GM18951 (cell line): ENCODE measurements at regions not wholly inside any gene's neighbourhood (a gene's known extent, or its start where the extent isn't known, plus 50 kb on each side); places are given as distances from the start of the nearest gene placed in this dataset.

Experiments used
- POLR2A ChIP-seq: IDR thresholded peaks from 4 replicates; pipeline ENCODE4 v1.6.1; 2011; ENCODE audit warnings: mild to moderate bottlenecking; ENCODE audit not compliant: insufficient read length, insufficient read depth; ENCODE audit errors: extremely low read depth
- in situ Hi-C: fragments of 300-500 bp; cut with MboI; formaldehyde crosslinking; loops from one replicate; pipeline ENCODE4 v1.12.0; 2022; ENCODE audit warnings: low sequenced_read_pairs, mixed read lengths, inconsistent platforms; ENCODE audit not compliant: unreplicated experiment

DNA sequence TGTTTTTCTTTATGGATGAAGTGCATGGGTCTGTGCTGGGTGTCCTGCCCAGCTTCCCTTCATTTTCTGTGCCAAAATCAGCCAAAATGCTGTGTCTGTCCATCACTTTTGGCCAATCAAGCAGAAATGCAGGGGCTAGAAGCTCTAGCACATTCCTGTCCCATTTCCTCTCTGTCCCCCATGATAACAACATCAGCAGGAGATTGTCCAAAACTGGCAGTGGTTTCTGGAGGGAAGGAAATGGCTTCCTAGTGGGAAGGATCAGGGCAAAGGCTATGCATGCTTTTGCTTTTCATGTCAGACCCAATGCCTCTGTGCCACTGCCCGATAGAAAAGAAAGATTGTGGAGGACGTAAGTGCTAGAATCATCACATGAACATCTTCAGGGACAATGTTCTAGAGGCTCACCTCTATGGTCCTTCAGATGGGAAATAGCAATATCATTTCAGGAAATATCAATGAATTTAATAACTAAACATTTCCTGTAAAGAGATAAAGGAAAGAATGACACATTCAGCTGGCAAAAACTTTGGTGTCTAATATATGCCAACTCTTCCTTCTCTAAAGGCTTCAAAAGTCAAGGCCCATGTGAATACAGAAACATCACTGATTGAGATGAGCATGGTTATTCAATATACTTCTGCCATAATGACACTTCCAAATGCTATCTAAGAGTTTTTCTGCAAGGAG lies 107.5 kb downstream of the SETD4 start:
- in situ Hi-C loops, result no loop called here
- no peak for TF ChIP-seq POLR2A

DNA sequence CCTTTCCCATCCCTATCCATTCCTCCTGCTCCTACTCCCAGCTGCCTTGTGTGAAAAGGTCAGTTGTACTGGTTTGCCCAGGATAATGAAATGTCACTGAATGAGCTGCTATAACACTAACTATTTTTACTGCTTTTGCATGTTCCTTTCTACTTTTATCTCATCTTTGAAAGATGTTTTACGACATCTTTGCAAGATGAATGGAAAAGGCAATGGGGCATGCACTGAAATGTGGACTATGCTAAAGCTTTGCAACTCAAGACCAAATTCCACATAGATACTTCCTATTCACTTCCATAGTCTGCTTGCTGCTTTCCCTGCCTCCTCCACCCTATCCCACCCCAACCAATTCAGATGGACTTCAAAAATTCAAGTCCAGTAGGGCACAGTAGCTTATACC lies 111.3 kb downstream of the SETD4 start:
- TF ChIP-seq POLR2A, result no peak
- in situ Hi-C loops, result no loop called here

DNA sequence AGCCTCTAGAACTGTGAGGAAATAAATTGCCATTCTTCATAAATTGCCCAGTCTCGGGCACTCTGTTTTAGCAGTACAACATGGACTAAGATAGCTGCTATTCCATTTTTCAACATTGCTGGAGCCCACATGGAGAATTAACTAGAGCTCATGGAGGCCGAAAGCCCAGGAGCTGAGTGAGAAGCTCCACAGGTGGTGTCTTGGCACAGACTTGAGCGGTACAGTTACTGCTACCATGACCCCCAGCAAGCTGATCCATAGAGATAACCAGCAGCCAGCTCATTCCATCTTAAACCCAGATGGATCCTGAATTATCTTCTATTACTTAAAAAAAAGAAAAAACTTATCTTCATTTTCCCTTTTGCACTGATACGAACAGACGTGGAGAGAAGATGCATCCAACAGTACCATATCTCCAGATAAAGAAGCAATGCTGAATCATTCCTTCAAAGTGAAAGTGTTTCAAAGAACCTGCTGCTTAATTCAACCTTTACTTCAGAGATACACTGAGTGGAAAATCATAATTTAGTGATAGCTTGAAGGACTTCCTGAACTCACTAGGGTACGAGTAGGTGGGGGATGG lies 115.1 kb downstream of the SETD4 start:
- in situ Hi-C loops, result no loop called here

DNA sequence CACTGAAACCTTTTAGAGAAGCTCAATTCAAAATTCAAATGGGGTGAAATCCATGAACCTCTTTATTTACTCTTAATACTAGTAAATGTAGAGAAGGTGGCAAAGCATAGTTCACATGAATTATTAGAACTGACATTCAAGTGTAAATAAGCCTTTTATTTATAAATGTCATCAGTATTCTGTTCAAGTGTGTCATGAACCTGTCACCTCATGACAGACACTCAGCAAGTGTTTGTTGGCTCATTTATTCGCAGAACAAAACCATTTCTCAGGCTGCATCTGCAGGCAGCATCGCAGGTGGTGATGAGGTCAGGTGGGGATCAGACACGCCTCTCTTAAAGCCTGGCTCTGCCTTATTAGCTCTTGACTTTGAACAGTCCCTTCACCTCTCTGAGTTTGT lies 116.6 kb downstream of the SETD4 start:
- no peak for TF ChIP-seq POLR2A
- in situ Hi-C loops, result no loop called here

More for the DNA sequence above, 115.1 kb downstream of the SETD4 start:
- no peak for TF ChIP-seq POLR2A

DNA sequence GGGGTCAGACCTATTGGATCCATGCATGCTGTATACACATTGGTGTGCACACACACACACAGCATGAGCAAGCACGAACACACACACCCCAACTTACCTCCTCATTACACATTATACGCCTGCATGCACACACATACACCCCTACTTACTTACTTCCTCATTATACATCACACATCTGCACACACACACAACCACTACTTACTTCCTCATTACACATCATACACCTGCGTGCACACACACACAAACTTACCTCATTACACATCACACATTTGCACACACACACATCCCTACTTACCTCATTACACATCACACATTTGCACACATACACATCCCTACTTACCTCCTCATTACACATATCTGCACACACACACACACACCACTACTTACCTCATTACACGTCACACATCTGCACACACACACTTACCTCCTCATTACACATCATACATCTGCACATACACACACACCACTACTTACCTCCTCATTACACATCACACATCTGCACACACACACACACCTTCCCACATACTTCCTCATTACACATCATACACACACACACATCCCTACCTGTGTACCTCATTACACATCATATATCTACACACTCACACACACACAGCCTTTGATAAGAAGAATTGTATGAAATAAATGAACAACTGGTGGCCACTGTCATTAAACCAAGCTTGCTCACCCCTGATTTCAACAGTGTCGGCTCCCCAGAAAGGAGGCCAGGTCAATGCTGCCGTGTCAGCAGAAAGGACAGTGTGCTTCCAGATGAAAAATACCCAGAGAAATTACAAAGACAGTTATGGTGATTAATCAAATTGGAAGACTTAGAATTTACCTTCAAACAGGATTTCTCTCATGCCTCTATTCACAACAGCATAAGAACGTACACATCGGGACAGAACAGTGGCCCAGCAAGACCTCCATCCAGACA lies 117.8 kb downstream of the SETD4 start:
- no peak for TF ChIP-seq POLR2A
- in situ Hi-C loops, result no loop called here

DNA sequence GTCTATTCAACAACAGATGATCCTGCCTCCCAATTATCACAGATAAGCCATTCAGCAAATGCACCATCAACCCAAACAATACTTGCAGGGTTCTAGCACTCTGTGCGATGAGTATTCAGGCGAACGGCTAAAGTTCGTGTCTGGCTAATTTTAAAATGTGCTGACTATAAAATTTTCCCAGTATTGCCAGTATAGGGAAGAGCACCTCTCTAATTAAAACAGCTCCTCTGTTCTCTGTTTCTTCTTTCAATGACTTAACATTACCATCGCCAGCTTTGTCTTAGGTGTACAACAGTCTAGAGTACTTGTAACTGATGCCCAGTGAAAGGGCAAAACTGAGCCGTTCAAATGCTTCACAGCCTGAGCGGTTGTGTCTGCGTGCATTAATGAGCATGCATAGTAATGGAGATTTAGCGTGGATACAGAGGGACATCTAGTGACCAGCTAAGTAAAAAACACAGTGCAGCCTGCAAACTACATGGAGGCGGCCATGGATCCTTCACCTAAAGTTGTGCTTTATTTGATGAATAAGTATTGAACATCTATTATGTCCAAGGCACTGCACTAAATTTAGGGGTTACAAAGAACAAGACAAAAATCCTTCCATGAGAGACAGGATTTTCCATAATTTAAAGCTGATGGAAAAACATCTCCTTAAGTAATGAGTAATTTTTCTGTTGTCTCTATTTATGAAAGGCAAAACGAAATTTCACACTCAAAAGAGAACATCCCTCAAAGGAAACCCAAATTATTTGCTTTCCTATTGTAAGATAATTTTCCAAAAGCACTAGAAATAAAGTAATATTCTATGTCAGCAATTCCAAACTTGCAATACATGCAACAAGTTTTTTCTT lies 120.0 kb downstream of the SETD4 start:
- in situ Hi-C loops, result no loop called here
- no peak for TF ChIP-seq POLR2A

DNA sequence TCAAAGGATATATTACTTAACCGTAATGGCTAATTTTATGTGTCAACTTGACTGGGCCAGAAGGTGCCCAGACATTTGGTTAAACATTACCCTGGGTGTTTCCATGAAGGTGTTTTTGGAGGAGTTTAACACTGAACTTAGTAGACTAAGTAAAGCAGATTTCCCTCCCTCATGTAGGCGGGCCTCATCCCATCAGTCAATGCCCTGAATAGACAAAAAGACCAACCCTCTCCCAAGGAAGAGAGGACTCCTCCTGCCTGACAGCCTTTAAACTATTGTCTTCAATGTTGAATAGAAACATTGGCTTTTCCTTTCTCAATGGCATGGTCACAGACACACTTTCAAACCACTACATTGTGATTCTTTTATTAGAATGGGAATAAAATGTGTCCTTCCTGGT lies 121.9 kb downstream of the SETD4 start:
- in situ Hi-C loops, result no loop called here
- TF ChIP-seq POLR2A, result no peak

DNA sequence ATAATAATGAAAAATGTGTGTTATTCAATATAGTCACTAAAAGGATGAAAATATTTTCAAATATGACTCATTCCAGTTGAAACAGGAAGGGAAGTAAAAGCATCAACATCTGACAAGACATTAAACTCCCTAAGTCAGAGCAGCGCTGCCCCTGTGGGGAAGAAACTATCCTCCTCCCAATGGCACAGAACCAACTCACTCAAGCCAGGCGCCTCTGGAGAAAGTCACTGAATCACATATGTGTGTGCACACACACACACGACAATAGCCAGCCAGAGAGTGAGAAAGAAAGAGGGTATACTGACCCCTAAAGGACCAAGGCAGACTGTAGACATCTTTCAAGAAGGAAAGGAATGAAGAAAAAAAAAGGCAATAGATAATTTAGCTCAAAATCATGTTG lies 126.9 kb downstream of the SETD4 start:
- in situ Hi-C loops, result no loop called here
- no peak for TF ChIP-seq POLR2A

DNA sequence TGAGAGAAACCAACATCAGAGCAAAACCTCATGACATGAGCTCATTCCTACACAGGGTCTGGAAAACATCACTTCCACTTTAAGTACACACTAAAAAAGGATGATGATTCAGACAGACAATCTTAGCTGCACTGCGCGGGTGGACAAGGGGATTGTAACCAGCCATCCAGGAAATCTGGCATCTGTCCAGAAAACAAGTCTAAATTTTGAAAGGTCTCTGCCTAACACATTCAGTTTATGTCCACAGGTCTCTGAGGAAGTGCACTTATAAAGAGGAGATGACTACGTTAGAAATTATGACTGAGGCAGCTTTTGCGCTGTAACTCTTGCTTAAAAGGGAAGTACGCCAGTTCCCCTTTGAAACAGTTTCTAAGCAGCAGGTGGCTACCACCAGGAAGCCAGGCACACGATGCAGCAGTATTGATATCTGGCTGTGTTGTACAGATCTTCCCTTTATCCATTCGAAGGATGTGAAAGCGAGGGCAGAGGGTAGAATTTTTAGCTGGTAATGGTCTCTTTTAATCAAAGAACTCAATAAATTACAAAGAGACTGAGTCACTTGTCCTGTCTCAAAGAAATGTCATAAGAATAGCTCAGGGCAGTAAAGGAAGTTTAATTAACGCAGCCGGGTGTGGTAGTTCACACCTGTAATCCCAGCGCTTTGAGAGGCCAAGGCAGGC lies 128.0 kb downstream of the SETD4 start:
- in situ Hi-C loops, result no loop called here
- no peak for TF ChIP-seq POLR2A

DNA sequence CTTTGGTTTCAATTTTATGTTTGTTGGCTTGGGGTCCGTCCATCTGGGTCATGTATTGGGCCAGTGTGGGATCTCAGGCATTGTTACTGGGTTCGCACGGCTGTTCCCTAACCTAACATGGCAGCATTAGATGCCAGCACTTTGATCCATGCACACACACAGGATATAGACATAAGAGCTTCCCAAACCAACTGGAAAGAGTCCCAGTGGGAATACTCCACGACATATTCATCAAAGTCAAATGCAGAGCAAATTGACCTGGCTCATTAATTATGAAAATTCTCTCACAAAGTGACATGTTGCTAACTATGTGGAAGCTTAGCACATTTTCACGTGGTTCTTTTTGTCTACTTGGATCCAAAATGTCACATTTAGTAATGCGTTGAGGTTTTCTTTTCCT lies 130.4 kb downstream of the SETD4 start:
- no peak for TF ChIP-seq POLR2A
- in situ Hi-C loops, result no loop called here

DNA sequence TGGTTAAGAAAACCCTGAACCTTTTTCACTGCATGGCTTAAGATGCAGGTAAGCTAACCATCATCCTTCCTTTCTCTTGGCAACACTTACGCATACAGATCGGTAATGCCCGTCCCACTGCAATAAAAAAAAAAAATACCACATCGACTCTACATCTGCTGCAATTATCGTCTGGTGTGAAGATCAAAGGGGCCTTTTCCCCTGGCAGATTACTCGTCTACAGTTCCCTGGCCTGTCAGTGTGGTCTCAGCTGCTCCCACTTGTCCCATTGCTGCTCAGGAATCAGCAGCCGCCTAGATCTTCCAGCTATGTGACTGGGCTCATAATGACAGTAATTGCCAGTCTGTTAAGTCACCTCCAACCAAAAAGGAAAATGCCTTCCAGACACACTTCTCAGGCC lies 133.1 kb downstream of the SETD4 start:
- in situ Hi-C loops, result no loop called here
- TF ChIP-seq POLR2A, result no peak

DNA sequence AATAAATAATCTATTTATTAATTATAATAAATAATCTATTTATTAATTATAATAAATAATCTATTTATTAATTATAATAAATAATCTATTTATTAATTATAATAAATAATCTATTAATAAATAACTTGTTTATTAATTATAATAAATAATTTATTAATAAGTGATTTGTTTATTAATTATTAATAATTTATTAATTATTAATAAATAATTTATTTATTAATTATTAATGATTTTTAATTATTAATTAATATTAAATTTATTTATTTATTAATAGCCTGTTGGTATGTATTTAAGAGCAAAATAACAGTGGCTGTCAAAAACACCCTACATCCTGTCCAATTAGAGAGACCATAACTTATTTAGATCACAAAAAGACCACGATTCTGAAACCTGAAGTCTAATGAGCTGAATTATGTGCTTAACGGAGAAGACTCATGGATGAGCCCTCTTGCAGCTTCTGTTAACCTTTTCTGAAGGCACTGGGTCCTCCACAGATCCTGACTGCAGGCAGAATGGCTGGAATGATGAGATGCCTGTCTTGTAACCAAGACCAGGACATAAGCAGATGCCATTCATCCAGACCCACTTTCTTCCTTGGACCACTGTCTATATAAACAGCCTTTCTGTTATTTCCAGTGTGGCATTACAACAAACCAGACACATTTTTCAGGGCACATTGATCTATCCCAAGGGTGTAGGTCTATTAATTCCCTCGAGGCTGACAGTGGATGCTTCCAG lies 134.2 kb downstream of the SETD4 start:
- in situ Hi-C loops, result no loop called here

More for the DNA sequence above, 134.2 kb downstream of the SETD4 start:
- no peak for TF ChIP-seq POLR2A
